K562 (cell line): ENCODE measurements at regions not wholly inside any gene's neighbourhood (a gene's known extent, or its start where the extent isn't known, plus 50 kb on each side); places are given as distances from the start of the nearest gene placed in this dataset.

Source experiments
- ADNP ChIP-seq: fragments of 200-800 bp; sonication (Bioruptor generic); IDR thresholded peaks from 2 replicates; pipeline ENCODE4 v1.6.1; 2016; ENCODE audit warnings: missing genetic modification characterization, missing compliant biosample characterization
- CREB1 ChIP-seq, 2 experiments: sonication (generic) in 1 of 2; formaldehyde crosslinking in 1 of 2; IDR thresholded peaks; 2 replicates each; pipeline versions ENCODE4 v1.6.1 to v1.8.0; 2012 to 2022; ENCODE audit warnings: inconsistent platforms in 1 of 2, mild to moderate bottlenecking in 1 of 2, missing genetic modification reagents in 1 of 2, moderate library complexity in 1 of 2
- DLX4 ChIP-seq: fragments of 250-450 bp; sonication (Bioruptor Pico); IDR thresholded peaks from 2 replicates; pipeline ENCODE4 v1.6.1; 2021; ENCODE audit warnings: mild to moderate bottlenecking
- HIVEP1 ChIP-seq: fragments of 250-450 bp; sonication (Bioruptor Pico); IDR thresholded peaks from 2 replicates; pipeline ENCODE4 v1.4.0; 2020; ENCODE audit warnings: mild to moderate bottlenecking
- ILK ChIP-seq: fragments of 450-650 bp; IDR thresholded peaks from 2 replicates; pipeline ENCODE4 v1.6.1; 2016; ENCODE audit warnings: missing genetic modification characterization, low read depth, mild to moderate bottlenecking, missing compliant biosample characterization, moderate library complexity, borderline replicate concordance
- IRF9 ChIP-seq: fragments of 450-650 bp; IDR thresholded peaks from 2 replicates; pipeline ENCODE4 v1.6.1; 2016; ENCODE audit warnings: missing biosample characterization, missing genetic modification characterization
- MLX ChIP-seq, 2 experiments: fragments of 450-650 bp in 1 of 2; sonication (generic) in 1 of 2; formaldehyde crosslinking; conservative IDR thresholded peaks; 2 replicates each; pipeline versions ENCODE4 v1.4.0 to v1.8.1; 2020 to 2022; ENCODE audit warnings: mild to moderate bottlenecking in 1 of 2, missing genetic modification reagents in 1 of 2
- NR1H2 ChIP-seq: sonication (generic); formaldehyde crosslinking; IDR thresholded peaks from 2 replicates; pipeline ENCODE4 v1.4.0; 2020; ENCODE audit warnings: mild to moderate bottlenecking, missing genetic modification reagents
- NR2F6 ChIP-seq: fragments of 450-650 bp; formaldehyde crosslinking; IDR thresholded peaks from 2 replicates; pipeline ENCODE4 v1.4.0; 2020; ENCODE audit warnings: mild to moderate bottlenecking
- PML ChIP-seq: IDR thresholded peaks from 2 replicates; pipeline ENCODE4 v1.6.1; 2012; ENCODE audit warnings: low read length, inconsistent platforms
- POLR2B ChIP-seq: fragments of 450-650 bp; IDR thresholded peaks from 2 replicates; pipeline ENCODE4 v1.6.1; 2018; ENCODE audit warnings: low read depth; ENCODE audit not compliant: partially characterized antibody
- SIN3B ChIP-seq: fragments of 450-650 bp; IDR thresholded peaks from 2 replicates; pipeline ENCODE4 v1.6.1; 2017; ENCODE audit warnings: low read depth, mild to moderate bottlenecking, moderate library complexity
- SREBF2 ChIP-seq: sonication (generic); formaldehyde crosslinking; IDR thresholded peaks from 2 replicates; pipeline ENCODE4 v1.4.0; 2020; ENCODE audit warnings: mild to moderate bottlenecking, missing genetic modification reagents
- TBL1XR1 ChIP-seq, 2 experiments: IDR thresholded peaks; 2 replicates each; pipeline ENCODE4 v1.6.1; 2012; ENCODE audit warnings: improper control_type of control experiment in 2 of 2, low read length in 2 of 2, mild to moderate bottlenecking in 1 of 2
- TCFL5 ChIP-seq: fragments of 250-450 bp; sonication (Bioruptor Pico); conservative IDR thresholded peaks from 2 replicates; pipeline ENCODE4 v1.6.1; 2021; ENCODE audit warnings: mild to moderate bottlenecking, moderate library complexity, matching md5 sums
- TRIM24 ChIP-seq, 2 experiments: fragments of 450-650 bp; IDR thresholded peaks; 2 replicates each; pipeline ENCODE4 v1.6.1; 2016
- TSC22D4 ChIP-seq: fragments of 450-650 bp; IDR thresholded peaks from 2 replicates; pipeline ENCODE4 v1.6.1; 2016; ENCODE audit warnings: missing genetic modification characterization, missing biosample characterization, control low read depth
- YY1 ChIP-seq, 3 experiments: IDR thresholded peaks; 2 replicates each; pipeline ENCODE4 v1.6.1; 2011; ENCODE audit warnings: low read length in 2 of 3, mild to moderate bottlenecking in 2 of 3, moderate library complexity in 2 of 3, borderline replicate concordance in 1 of 3, control low read depth in 1 of 3, low read depth in 1 of 3; ENCODE audit not compliant: insufficient read depth in 3 of 3, insufficient replicate concordance in 2 of 3, control insufficient read depth in 1 of 3, insufficient read length in 1 of 3; ENCODE audit errors: extremely low read depth in 1 of 3
- ZBTB11 ChIP-seq, 3 experiments: fragments of 200-800 bp in 1 of 3; fragments of 250-450 bp in 1 of 3; fragments of 450-650 bp in 1 of 3; sonication (Bioruptor Pico) in 1 of 3; sonication (Bioruptor generic) in 1 of 3; formaldehyde crosslinking in 1 of 3; IDR thresholded peaks; 2 replicates each; pipeline versions ENCODE4 v1.6.1 to v1.8.0; 2016 to 2022; ENCODE audit warnings: mild to moderate bottlenecking in 2 of 3, missing genetic modification characterization in 2 of 3, missing compliant biosample characterization in 1 of 3, moderate library complexity in 1 of 3
- ZFP36 ChIP-seq: fragments of 150-350 bp; IDR thresholded peaks from 2 replicates; pipeline ENCODE4 v1.6.1; 2018; ENCODE audit warnings: low read length, low read depth; ENCODE audit not compliant: partially characterized antibody
- ZNF282 ChIP-seq: sonication (generic); formaldehyde crosslinking; IDR thresholded peaks from 2 replicates; pipeline ENCODE4 v1.8.1; 2023; ENCODE audit warnings: missing genetic modification reagents

GRCh38 chr15:95709959-95710695 lies 620.4 kb upstream of the NR2F2 start (continued):
- TF ChIP-seq ZBTB11 (CRISPR knock-in tag; IDR thresholded peaks at IDR 0.05) (peak in 1 of 3 experiments; percentile 85; a peak in 2 of 6 replicates), ILK (tag) (no peak), MLX (CRISPR knock-in tag; conservative IDR thresholded peaks at IDR 0.05) (no peak), NR2F6 (no peak), YY1 (IDR thresholded peaks at IDR 0.05; ENCODE audit: borderline replicate concordance in 1 of 3, control insufficient read depth in 1 of 3, extremely low read depth in 1 of 3, insufficient read depth in 3 of 3, insufficient read length in 1 of 3, insufficient replicate concordance in 2 of 3, low read depth in 1 of 3, low read length in 2 of 3) (no peak), CREB1 (IDR thresholded peaks at IDR 0.05) (peak; percentile 70; the same call in 1 of the 2 replicates), CREB1 (CRISPR knock-in tag; IDR thresholded peaks at IDR 0.05) (no peak), IRF9 (tag) (peak; percentile 26; the same call in 1 of the 2 replicates), PML (peak; percentile 99), ADNP (peak; percentile 64; the same call in 1 of the 2 replicates), NR1H2 (no peak), DLX4 (CRISPR knock-in tag) (no peak), POLR2B (no peak), TSC22D4 (no peak), TCFL5 (CRISPR knock-in tag) (no peak), SIN3B (no peak), ZFP36 (no peak), SREBF2 (CRISPR knock-in tag) (no peak), TRIM24 (IDR thresholded peaks at IDR 0.05) (peak; percentile 99), TBL1XR1 (IDR thresholded peaks at IDR 0.05; ENCODE audit: low read length in 2 of 2) (peak; percentile 75 to 97; a peak in 3 of 4 replicates), HIVEP1 (CRISPR knock-in tag) (no peak), ZNF282 (CRISPR knock-in tag) (no peak)
